Ishikawa (cell line): ENCODE measurements at regions not wholly inside any gene's neighbourhood (a gene's known extent, or its start where the extent isn't known, plus 50 kb on each side); places are given as distances from the start of the nearest gene placed in this dataset.

Experiments used
- CEBPB ChIP-seq: IDR thresholded peaks from 2 replicates; pipeline ENCODE4 v1.6.1; 2012
- CREB1 ChIP-seq: IDR thresholded peaks from 2 replicates; pipeline ENCODE4 v1.6.1; 2012; ENCODE audit warnings: low read depth
- EGR1 ChIP-seq: IDR thresholded peaks from 2 replicates; pipeline ENCODE4 v1.6.1; 2012
- EP300 ChIP-seq: IDR thresholded peaks from 2 replicates; pipeline ENCODE4 v1.6.1; 2012; ENCODE audit warnings: borderline replicate concordance
- FOXM1 ChIP-seq: IDR thresholded peaks from 2 replicates; pipeline ENCODE4 v1.6.1; 2012; ENCODE audit warnings: low read depth, borderline replicate concordance
- MAX ChIP-seq: IDR thresholded peaks from 2 replicates; pipeline ENCODE4 v1.6.1; 2012
- NFIC ChIP-seq: IDR thresholded peaks from 2 replicates; pipeline ENCODE4 v1.6.1; 2012
- RAD21 ChIP-seq: IDR thresholded peaks from 2 replicates; pipeline ENCODE4 v1.6.1; 2012; ENCODE audit warnings: low read depth
- REST ChIP-seq: IDR thresholded peaks from 2 replicates; pipeline ENCODE4 v1.6.1; 2012; ENCODE audit warnings: low read depth, mild to moderate bottlenecking
- TAF1 ChIP-seq: IDR thresholded peaks from 2 replicates; pipeline ENCODE4 v1.6.1; 2012; ENCODE audit warnings: low read depth, mild to moderate bottlenecking
- TCF12 ChIP-seq: IDR thresholded peaks from 2 replicates; pipeline ENCODE4 v1.6.1; 2012; ENCODE audit warnings: low read depth
- TEAD4 ChIP-seq: IDR thresholded peaks from 2 replicates; pipeline ENCODE4 v1.6.1; 2012
- USF1 ChIP-seq: IDR thresholded peaks from 2 replicates; pipeline ENCODE4 v1.6.1; 2012
- YY1 ChIP-seq: IDR thresholded peaks from 2 replicates; pipeline ENCODE4 v1.6.1; 2012; ENCODE audit warnings: low read depth
- ZBTB7A ChIP-seq: IDR thresholded peaks from 2 replicates; pipeline ENCODE4 v1.6.1; 2012; ENCODE audit warnings: low read depth

DNA sequence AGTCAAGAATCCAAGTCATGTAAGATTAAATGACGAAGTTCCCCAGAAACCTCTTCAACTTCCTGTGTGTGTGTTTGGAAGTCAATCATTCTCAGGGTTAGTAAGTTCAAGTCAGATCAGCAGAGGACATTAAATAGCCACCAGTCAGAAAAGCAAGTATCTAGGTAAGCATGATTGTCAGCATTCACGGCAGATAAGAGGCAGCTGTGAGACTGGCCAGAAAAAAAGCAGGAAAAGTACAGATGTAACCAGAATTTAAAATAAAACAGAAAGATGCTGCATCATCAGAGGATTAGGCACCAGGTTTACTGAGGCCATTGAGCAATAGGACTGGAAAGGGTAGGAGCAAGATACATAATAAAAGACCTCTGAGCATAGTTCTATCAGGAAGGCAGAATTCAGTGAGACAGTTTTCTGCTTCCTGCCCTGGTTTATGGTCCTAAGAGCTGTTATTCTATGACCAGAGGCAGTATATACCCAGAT, 606.9 kb downstream of the FSCB start:
- no peak for TF ChIP-seq TCF12
- no peak for TF ChIP-seq YY1
- no peak for TF ChIP-seq CEBPB
- TF ChIP-seq FOXM1: no peak
- no peak for TF ChIP-seq TAF1
- no peak for TF ChIP-seq USF1
- no peak for TF ChIP-seq ZBTB7A
- no peak for TF ChIP-seq RAD21
- no peak for TF ChIP-seq REST
- TF ChIP-seq CREB1: no peak
- TF ChIP-seq NFIC: no peak

DNA sequence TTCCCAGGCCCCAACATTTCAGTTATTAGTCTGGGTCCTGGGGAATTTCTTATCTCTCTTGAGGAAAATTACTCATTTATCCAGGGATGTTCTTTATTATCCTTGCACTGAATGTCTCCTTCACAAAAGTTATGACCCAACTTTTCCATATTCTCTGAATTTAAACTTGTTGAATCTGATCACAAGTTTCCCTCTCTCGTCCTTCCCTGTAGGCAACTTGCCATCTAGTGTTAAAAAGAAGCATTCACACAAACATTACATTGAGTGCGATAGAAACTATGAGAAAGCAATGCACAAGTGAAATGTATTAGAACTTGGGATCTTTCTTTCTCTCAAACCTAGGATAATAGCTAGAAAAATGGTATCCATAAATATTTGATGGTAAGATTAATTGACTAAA, 608.4 kb downstream of the FSCB start:
- no peak for TF ChIP-seq YY1
- TF ChIP-seq NFIC: no peak
- no peak for TF ChIP-seq EGR1
- peak; percentile 34 for TF ChIP-seq RAD21
- TF ChIP-seq ZBTB7A: no peak
- TF ChIP-seq EP300: no peak
- TF ChIP-seq TEAD4: no peak

DNA sequence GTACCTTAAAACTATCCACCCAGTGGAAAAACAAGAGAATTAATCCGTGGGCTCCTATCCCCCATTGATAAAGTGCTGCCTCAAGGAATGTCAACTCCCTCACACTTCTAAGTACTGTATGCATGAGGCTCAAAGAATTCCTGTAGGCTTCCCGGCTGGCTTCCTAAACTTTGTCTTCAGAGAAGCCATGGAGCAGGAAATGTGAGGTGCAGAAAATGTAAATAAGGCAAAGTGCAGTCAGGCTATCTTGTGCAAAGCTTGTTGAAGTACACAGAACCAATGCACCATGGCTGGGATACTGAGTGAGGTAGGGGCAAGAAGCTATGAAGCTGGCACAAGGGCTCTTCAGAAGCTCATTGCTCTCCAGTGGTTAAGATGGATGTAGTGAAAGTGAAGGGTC, 611.0 kb downstream of the FSCB start:
- TF ChIP-seq FOXM1 (no peak), REST (no peak), RAD21 (no peak), ZBTB7A (no peak), YY1 (no peak), MAX (no peak)

DNA sequence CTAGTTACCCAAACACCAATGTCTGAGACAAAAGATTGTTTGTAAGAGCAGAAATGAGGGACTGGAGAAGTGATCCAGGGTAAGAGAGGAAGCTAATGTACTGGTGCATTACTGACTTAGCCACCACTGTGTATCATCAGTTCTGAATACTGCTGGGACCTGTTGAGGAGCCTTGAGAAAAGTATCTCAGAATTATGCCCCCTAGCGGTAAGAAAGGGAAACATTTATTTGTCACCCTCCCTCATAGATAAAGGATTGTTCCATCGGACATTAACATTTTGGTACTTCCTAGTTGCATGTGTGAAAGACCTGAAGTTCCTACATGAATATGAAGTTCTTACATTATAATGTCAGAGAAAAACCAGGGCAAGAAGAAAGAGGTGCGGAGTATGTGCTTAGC, 612.5 kb downstream of the FSCB start:
- TF ChIP-seq RAD21 (no peak; the same call in 1 of the 2 replicates), NFIC (no peak), ZBTB7A (no peak), REST (no peak), TEAD4 (no peak), EGR1 (no peak), TCF12 (no peak), TAF1 (no peak), EP300 (no peak), CREB1 (no peak), MAX (no peak), YY1 (no peak), FOXM1 (no peak), CEBPB (no peak), USF1 (no peak)

DNA sequence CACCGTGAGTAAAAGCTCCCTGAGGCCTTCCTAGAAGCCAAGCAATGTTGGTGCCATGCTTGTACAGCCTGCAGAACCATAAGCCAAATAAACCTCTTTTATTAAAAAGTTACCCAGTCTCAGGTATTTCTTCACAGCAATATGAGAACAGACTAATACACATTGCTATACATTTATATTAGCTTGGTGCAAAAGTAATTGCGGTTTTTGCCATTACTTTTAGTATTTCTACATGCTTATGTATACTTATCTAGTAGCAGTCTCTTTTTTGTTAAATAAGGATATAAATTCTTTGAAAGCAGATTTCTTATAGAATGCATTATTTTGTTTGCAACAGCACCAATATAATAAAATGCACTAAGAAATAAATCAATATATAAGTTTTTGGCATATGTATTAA, 619.6 kb downstream of the FSCB start:
- TF ChIP-seq CEBPB (no peak), NFIC (no peak), MAX (no peak), TAF1 (no peak), USF1 (no peak), TEAD4 (no peak), EGR1 (no peak), FOXM1 (no peak), TCF12 (no peak), ZBTB7A (no peak), YY1 (no peak), CREB1 (no peak), EP300 (no peak), REST (no peak)
